ENCODE measurements at regions not wholly inside any gene's neighbourhood (a gene's known extent, or its start where the extent isn't known, plus 50 kb on each side); places are given as distances from the start of the nearest gene placed in this dataset.
"Not testable (repeated sequence)": the region's sequence is repeated elsewhere in the genome, so short reads cannot be mapped to it uniquely, and the experiment has no call there.

DNA sequence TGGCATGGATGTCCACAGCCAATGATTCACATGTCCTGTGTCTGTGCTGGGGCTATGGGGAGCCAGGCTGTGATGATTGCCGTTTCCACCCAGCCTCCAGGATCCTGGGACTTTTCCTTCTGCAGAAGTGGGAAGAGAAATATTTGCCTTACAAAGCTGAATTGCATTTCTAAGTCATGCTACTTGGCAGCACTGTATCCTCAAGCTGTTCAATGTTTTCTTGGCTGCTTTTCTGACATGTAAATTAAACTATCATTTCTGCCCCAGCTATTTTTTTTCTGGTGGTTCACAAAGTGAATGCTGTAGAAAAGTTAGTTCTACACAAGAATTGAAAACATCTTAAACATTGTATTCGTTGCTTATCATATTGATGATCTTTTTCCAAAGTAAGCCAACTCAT is 51.9 kb upstream of the TCERG1L start:
- intact Hi-C loops (cut with DNase I): loop anchor here (10.0 kb wide), 1 partner anchor 421 kb away; no protein-coding TSS in a partner anchor

DNA sequence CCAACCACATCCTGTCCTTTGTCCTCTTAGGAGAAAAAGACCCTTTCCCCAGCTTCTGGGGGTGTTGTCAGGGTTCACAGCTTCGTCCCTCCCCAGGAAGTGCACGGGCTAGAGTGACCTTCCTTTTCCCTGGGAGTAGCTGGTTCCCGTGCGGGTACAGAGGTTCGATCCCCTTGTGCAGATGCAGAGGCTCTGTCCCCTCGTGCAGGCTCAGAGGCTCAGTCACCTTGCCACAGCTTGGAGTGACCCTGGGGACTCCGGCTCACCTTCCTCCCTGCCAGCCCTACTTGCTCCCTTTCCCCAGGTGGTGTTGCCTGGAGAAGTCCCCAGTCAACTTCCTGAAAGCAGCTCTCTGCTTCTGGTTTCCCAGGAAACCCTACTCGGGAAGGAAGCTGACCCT is 60.0 kb upstream of the TCERG1L start:
- peak in 1 of 10 donors; percentile 59 for DNase-seq
- intact Hi-C loops (cut with DNase I): no loop called here

More for the DNA sequence above, 51.9 kb upstream of the TCERG1L start:
- DNase-seq: no peak

DNA sequence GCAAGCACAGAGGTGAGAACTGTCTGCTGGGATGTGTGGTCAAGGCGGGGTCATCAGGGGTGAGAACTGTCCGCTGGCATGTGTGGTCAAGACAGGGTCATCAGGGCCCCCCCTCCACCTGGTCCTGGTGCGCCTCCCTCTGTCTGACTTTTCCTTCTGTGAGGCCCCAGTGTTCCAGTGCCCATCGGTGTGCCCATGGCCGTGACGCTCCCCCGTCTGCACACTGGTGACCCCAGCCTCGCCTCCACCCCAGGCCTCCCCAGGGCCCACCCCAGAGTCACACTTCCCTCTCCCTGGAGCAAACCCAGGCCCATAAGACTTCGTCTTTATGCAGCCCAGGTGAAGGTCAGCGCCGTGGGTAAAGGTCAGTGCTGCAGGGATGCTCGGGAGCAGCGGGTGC is 70.1 kb upstream of the TCERG1L start:
- no peak for DNase-seq
- intact Hi-C loops (cut with DNase I): no loop called here

DNA sequence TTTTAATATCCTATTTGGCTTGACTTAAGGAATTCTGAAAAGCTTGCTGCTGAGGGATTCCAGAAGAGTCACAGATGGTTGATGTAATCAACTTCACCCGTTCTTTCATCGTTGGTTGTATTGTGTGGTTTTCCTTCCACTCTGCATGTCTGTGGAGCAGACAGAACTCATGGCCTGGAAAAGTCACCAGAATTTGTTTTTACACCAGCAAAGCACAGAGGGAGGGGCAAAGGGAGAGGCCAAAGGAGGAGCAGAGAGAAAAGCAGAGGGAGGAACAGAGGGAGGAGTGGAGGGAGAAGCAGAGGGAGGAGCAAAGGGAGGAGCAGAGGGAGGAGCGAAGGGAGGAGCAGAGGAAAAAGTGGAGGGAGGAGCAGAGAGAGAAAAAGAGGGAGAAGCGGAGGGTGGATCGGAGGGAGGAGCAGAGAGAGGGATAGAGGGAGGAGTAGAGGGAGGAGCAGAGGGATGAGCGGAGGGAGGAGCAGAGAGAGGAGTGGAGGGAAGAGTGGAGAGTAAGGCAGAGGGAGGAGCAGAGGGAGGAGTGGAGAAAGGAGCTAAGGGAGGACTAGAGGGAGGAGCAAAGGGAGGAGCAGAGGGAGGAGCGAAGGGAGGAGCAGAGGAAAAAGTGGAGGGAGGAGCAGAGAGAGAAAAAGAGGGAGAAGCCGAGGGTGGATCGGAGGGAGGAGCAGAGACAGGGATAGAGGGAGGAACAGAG is 73.8 kb upstream of the TCERG1L start:
- DNase-seq; intact Hi-C loops (cut with DNase I): not testable (repeated sequence)

DNA sequence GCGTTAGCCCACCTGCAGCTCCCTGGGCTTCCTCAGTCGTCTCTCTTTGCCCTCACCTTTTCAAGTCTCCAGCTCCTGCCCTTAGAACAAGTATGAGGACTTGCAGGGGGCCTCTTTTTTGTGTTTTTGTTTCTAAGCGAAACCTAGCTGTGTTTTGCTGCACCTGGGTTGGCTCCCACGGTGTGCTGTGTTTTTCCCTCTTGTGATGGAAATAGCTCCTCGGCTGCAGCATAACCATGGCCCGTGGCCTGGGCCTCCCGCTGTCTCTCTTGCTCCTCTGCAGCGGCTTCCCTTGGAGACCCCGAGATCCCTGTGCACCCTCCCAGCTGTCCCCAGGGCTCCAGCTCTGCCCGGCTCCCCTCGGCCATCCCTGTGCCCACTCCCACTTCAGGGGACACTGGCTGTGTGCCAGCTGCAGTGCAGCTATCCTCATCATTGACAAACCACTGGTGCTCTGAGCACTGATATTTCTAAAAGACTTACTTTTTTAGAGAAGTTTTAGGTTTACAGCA is 75.6 kb upstream of the TCERG1L start:
- intact Hi-C loops (cut with DNase I): no loop called here

DNA sequence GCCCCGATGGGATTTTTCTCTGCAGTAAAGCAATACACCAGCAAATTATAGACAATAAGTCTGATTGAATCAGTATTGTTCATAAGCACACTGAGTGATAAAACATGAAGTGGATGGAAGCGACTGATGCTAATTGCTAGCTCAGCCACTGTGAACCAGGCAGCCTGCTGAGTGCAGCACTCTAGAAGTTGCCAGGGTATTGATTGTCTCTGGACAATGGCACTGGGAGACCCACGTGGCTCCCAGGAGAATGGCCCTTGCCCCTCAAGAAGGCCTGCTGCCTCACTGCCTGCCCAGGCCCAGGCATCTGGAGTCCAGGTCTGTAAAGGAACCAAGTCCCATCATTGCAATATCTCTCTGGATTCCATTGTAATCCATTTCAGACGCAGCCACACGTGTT is 80.4 kb upstream of the TCERG1L start:
- no peak for DNase-seq
- intact Hi-C loops (cut with DNase I): no loop called here

More for the DNA sequence above, 75.6 kb upstream of the TCERG1L start:
- DNase-seq: no peak

DNA sequence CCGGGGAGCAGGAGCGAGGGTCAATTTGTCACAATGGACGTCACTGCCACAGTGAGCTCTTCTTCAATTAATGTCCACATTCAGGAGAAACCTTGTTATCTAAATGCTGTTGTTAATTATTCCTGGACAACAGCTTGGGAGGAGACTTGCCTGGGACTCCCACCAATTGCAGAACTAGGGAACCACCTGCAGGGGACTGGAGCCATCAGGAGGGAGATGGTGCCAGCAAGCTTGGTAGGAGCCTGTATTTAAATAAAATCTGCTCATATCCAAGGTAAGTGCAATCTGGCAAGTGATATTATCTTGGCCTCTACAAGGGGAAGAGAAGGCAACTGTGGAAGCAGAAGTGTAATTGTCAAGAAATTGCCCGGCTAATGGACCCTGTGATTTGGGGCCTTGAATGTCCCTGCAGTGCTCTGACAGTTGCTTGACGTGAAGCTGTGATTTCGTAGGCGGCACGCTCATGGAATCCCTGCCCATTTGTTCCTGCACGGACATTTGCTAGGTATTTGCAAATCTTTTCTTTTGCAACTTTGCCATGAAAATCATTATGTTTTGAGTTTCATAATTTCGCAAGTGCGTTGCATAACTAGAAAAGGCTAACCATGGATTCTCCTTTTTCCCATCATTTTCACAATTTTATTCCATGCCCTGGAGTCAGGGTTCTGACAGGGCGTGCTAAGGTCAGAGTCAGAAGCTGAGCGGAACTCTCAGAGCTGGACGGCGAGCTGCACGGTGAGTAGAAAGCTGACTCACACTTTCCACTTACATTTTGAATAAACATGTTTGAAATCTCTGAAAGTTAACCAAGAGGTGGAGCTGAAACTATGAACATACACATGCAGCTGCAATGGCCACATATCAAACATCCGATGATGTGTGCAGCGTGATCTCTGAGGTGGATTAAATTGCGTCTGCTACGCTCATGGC is 84.9 kb upstream of the TCERG1L start:
- peak in 1 of 10 donors; percentile 39 for DNase-seq
- intact Hi-C loops (cut with DNase I): no loop called here

DNA sequence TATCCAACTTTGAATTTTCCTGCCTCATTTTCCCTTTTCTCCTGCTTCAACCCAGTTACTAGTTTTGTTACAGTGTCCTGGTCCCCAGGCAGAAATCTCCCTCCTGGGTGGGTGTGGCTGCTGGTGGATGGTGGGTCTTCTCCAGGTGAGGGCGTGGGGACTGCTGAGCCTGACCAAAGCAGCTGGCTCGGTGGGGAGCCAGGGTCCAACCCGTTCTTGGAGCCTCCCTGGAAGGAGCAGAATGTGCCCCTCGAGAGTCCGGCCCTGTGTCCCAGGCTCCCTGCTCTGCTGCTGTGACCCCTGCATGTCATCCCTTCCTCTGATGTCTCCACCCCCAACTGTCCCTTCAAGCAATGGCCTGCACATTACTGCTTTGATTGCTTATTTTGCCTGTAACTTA is 86.6 kb upstream of the TCERG1L start:
- intact Hi-C loops (cut with DNase I): no loop called here
- peak in 1 of 10 donors; percentile 69 for DNase-seq

DNA sequence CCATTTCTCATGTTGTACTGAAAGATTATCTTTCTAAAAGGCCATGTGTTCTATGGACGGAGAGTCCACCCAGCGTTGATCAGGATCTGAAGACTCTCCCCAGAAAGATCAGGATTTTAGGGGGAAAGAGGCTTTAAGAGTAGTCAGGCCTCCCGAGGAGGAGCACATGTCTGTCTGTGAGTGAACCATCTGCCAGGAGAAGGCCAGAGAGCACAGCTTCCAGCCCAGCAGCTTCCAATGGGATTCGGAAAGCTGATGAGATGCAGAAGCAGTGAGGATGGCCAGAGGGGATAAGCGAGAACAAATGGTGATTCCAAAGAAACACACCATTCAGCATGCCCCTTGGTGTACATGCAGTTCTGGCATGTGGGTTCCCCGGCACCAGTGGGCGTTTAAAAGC is 88.5 kb upstream of the TCERG1L start:
- no peak for DNase-seq
- intact Hi-C loops (cut with DNase I): no loop called here

DNA sequence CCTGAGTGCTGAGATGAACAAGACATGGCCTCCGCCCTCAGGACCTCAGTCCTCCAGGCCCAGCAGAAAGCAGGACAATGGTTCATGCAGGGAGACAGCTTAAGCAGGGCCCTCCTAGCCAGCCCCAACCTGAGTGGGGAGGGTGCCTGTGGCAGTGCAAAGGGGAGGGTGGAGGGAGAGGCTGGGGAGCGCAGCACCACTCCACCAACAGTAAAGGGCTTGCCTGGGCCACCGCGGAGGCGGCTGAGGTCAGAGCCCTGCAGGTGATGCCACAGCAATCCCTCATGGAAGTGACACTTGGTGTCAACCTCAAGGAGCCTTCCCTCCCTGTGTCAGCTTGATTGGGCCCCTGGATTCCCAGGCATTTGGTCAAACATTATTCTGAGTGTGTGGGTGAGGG is 89.0 kb upstream of the TCERG1L start:
- peak in 1 of 10 donors; percentile 49 for DNase-seq
- intact Hi-C loops (cut with DNase I): no loop called here

DNA sequence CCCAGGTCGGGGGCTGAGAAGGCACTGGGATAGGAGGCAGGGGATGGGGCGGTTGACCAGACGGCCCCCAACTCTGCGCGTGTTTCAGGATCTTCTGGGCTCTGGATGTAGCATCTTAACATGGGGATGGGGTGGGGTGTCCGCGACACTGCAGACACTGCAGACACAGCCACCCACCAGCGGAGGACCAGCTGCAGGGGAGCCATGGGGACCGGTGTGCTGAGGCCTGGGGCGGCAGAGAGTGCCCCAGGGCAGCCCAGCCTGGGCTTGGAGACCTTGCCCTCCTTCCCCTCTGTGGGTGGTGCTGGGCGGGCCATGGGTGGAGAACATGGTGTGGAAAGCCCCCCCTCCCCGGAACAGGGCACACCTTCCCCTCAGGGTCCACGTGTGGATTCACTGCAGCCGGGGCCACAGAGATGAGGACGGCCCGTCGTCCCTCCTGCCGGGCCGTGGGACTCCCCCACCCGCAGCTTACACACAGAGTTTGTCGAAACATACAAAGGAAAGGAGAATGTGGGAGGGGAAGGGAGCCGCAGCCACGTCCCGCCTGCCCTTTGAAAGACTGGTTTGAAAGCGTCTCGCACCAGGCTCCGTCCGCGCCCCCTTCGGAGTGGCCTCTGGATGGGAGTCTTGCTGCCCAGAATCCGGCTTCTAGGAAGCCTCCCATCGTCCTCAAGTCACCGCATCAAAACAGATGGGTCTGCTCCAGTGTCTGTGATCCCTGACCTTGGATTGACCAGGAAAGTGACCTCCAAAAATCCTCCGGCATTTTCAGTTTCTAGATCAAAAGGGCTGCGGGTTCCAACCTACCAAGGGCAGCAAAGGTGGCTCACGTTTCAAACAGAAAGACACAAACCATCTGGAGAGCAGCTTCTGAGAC is 91.5 kb upstream of the TCERG1L start:
- intact Hi-C loops (cut with DNase I): no loop called here
- DNase-seq: peak in 1 of 10 donors; percentile 59

DNA sequence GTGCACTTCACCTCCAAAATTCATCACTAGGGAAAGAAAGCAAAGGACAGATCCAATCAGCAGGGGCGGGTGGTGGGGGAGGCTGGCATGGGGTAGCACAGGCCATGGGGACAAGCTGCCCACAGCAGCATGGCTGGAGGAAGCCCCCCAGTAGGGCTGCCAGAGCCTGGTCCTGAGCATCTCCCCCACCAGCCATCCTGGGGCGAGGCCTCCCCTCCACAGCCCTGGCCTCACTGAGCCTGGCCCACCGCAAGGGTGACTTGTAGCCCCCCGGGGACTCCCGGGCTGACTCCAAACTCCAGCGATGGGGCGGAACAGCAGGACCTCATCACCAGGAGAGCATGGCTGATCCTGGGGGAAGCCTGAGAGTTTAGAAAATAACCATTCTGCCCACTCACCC is 92.4 kb upstream of the TCERG1L start:
- intact Hi-C loops (cut with DNase I): no loop called here
- DNase-seq: peak in 1 of 10 donors; percentile 44

DNA sequence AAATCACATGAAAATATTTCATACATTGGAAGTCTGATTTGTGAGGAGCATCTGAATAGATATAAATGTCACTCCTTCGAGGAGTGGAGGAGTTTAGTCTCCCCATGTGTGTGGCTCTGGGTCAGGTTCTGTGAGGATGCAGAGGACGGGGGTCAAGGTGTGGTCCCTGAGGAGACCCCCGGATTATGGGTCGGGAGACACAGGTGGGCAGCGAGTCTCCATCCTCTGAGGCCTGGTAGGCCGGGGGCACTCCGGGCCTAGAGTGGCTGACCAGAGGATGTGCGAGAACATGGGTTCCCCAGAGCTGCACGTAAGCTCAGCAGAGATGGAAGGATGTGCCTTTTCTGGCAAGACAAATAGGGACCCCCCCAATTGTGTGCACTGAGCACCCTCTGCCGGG is 93.4 kb upstream of the TCERG1L start:
- DNase-seq: peak in 1 of 10 donors; percentile 60
- intact Hi-C loops (cut with DNase I): no loop called here

DNA sequence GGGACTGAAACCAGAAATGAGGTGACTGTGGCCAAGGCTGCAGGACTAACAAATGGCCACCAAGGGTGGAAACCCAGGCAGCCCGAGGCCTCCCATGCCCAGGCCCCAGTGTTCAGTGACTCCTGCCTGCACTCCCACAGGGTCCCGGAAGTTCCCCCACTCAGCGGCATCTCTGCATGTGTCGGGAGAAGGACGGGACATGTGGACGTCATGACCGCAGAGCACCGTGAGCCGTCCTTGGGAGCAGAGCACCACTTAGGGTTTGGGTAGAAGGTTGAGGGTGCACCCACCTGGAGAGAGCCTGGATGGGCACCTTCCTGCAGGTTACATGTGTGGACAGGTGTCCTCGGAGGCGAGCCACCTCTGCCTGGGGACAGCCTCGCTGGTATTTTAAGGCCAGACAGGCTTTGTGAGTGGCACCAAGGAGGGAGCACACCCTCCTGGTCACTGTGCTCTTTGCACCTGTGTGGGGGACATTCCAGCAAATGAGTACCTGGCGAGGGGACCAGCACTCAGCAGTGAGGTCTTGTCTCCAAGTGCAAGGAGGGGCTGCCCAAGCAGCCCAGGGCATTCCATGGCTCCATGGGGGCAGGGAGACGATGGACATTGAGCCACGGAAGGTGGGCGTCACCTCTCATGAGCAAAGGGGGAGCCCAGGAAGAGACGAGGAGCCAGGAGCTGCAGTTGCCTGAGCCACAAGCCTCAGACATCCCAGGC is 95.3 kb upstream of the TCERG1L start:
- DNase-seq: peak in 1 of 10 donors; percentile 74
- intact Hi-C loops (cut with DNase I): no loop called here

DNA sequence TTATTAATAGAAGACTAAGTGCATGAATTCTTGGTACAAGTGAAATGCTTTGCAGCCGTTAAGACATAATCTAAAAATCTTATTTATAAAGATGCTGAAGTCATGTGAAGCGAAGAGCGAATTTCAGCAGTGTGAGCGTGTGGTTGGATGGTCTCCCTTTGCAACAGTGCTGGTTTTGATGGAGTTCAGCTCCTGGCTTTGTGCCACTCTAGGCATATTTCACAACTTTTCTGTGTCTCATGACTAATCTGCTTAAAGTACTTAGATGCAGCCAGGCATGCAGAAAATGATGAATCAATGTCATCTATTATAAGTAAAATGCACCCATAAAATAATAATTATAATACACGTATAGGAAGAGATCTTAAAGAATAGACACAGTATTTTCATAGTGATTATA is 107.2 kb upstream of the TCERG1L start:
- intact Hi-C loops (cut with DNase I): no loop called here
- DNase-seq: no peak

DNA sequence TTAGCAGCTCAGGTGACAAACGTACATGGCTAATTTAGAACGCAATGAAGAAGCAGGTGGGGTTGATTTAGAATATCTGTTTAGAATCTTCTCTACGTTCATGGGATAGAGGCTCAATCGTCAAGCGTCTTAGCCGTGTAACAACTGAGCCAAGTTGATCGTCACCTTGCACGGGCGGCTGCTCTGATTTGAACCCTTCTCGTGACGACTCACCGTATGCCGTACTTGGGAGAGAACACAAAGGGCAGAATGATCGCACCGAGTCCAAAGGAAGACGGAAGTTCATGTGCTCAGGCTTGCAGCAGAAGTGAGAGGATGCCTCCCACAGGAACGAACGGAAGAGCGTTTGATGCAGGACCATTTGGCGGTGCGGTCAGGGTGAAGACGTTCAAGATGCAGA is 108.3 kb upstream of the TCERG1L start:
- intact Hi-C loops (cut with DNase I): no loop called here
- DNase-seq: peak in 1 of 10 donors; percentile 55

DNA sequence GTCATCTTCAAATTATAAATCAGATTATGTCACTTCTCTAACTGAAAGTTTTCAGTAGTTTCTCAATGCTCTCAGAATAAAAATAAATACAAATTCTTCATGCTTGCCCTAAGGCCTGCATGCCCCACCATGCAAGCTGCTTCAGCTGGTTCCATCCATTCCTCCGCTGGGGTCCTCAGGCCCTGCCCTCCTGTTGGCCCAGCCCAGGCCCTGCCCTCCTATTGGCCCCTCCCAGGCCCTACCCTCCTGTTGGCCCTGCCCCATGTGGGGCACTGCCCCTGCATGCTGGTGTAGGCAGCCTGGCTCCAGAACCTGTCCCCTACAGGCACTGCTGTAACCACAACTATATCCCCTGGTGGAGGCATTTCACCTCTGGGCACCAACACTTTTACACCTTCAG is 109.3 kb upstream of the TCERG1L start:
- DNase-seq: peak in 2 of 10 donors; percentile 41 to 54
- intact Hi-C loops (cut with DNase I): no loop called here

DNA sequence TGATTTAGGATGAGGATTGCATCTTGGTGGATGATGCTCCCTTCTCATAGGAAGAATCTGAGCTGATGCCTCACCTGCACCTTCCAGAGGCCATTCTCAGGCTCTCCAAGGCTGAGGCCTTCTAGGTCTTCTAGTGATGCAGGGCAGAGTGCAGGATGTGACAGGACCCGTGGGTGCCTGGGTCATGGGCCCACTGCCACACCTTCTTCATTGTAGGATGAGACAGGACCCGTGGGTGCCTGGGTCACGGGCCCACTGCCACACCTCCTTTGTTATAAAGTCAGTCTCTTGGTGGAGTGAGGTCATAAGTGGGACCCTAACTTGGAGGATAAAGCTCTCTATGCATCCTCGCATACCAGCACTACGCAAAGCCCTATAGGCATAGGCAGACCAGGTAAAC is 109.9 kb upstream of the TCERG1L start:
- intact Hi-C loops (cut with DNase I): no loop called here

DNA sequence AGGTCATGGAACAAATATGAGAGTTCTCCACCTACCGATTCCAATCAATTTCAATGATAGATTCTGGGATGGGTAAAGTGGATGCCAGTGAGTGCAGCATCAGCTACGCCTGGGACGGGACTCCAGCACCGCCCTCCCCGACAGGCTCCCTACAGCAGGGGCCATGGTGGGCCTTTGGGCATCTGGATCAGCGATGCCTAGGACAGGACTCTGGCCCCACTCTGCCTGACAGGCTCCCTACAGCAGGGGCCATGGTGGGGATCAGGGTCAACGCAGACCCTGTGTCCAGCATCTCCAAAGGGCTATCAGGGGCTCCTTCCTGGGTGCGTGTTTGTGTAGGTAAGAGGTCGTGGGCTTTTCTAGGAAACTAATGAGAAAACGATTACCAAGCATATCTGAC is 111.2 kb upstream of the TCERG1L start:
- DNase-seq: peak in 2 of 10 donors; percentile 30 to 78
- intact Hi-C loops (cut with DNase I): no loop called here

More for the DNA sequence above, 109.9 kb upstream of the TCERG1L start:
- DNase-seq: peak in 2 of 10 donors; percentile 36 to 56

DNA sequence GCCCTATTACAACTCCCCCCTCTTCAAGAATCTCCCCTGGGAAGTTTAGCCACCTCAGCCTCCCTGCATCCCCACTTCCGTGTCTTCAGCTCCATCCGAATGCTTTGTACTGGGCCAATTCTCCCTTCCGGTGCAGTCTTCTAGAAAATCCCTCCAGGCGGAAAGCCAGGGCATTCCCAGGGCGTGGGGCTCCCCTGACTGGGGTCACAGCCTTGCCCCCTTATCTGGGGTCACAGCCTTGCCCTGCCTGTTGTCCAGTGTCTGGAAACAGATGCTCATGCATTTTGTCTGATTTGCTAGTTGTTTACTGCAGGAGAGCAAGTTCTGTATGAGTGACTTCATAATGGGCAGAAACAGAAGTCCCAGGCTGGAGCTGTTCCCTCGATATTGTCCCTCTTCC is 112.5 kb upstream of the TCERG1L start:
- intact Hi-C loops (cut with DNase I): no loop called here

More for the DNA sequence above, 112.5 kb upstream of the TCERG1L start:
- peak in 1 of 10 donors; percentile 46 for DNase-seq

Data from posterior cingulate gyrus (tissue), 11 donors.